ENCODE measurements at regions not wholly inside any gene's neighbourhood (a gene's known extent, or its start where the extent isn't known, plus 50 kb on each side); places are given as distances from the start of the nearest gene placed in this dataset.
"Not testable (repeated sequence)": the region's sequence is repeated elsewhere in the genome, so short reads cannot be mapped to it uniquely, and the experiment has no call there.

GRCh38 chr1:110272045-110272444 is 61.9 kb downstream of the KCNC4 start:
- Histone ChIP-seq H3K27ac (no peak overlapping the region), H3K27me3 (no peaks in the 10 kb centered on the region), H3K4me1 (peaks cover 0 to 7% (median 0%) of the 10 kb centered on the region in 9 donors), H3K4me3 (no peak overlapping the region), H3K36me3 (no peaks in the 10 kb centered on the region), H3K9me3 (peaks cover 0 to 8% (median 0%) of the 10 kb centered on the region in 11 donors)
- DNase-seq: no peak
- no peak for TF ChIP-seq CTCF (IDR thresholded peaks at IDR 0.05)
- no peak for ATAC-seq
- intact Hi-C loops (cut with DNase I): no loop called here

GRCh38 chr1:110273832-110274231 is 63.7 kb downstream of the KCNC4 start:
- WGBS, 2 donors: 83 to 88% methylated on average over 2 of the region's 2 CpGs
- H3K4me3 ChIP-seq; H3K27ac ChIP-seq; H3K9me3 ChIP-seq; DNase-seq; H3K4me1 ChIP-seq; H3K27me3 ChIP-seq; H3K36me3 ChIP-seq; intact Hi-C loops (cut with DNase I); ATAC-seq: not testable (repeated sequence)

GRCh38 chr1:110280126-110280525 is 59.1 kb upstream of the RBM15 start:
- H3K4me1 ChIP-seq: no peaks in the 10 kb centered on the region
- ATAC-seq: no peak

GRCh38 chr1:110280804-110281203 is 58.4 kb upstream of the RBM15 start:
- H3K27me3 ChIP-seq: no peaks in the 10 kb centered on the region
- H3K36me3 ChIP-seq: no peaks in the 10 kb centered on the region
- DNase-seq: no peak
- no peak for ATAC-seq
- no peak overlapping the region for H3K27ac ChIP-seq
- no peaks in the 10 kb centered on the region for H3K4me1 ChIP-seq
- H3K4me3 ChIP-seq: no peak overlapping the region
- intact Hi-C loops (cut with DNase I): no loop called here
- no peak for TF ChIP-seq CTCF (IDR thresholded peaks at IDR 0.05)
- 75% methylated on average over 5 of the region's 5 CpGs for WGBS, 2 donors
- H3K9me3 ChIP-seq: no peaks in the 10 kb centered on the region

More at GRCh38 chr1:110280126-110280525, 59.1 kb upstream of the RBM15 start:
- intact Hi-C loops (cut with DNase I): no loop called here
- no peak overlapping the region for H3K4me3 ChIP-seq
- no peak overlapping the region for H3K27ac ChIP-seq
- no peaks in the 10 kb centered on the region for H3K36me3 ChIP-seq
- H3K27me3 ChIP-seq: no peaks in the 10 kb centered on the region
- DNase-seq: no peak
- TF ChIP-seq CTCF (IDR thresholded peaks at IDR 0.05): no peak
- H3K9me3 ChIP-seq: no peaks in the 10 kb centered on the region
- 82 to 85% methylated on average over 7 of the region's 7 CpGs for WGBS, 2 donors

- no peaks in the 10 kb centered on the region for H3K36me3 ChIP-seq
- DNase-seq (no peak), ATAC-seq (no peak)
- no peaks in the 10 kb centered on the region for H3K27me3 ChIP-seq
- intact Hi-C loops (cut with DNase I): no loop called here
- H3K4me1 ChIP-seq: peaks cover 0 to 4% (median 0%) of the 10 kb centered on the region in 9 donors
- WGBS, 2 donors: 91 to 95% methylated on average over 6 of the region's 6 CpGs
- H3K27ac ChIP-seq: no peak overlapping the region
- no peak for TF ChIP-seq CTCF (IDR thresholded peaks at IDR 0.05)
- H3K4me3 ChIP-seq: no peak overlapping the region
- no peaks in the 10 kb centered on the region for H3K9me3 ChIP-seq
These were observed 57.5 kb upstream of the RBM15 start for GRCh38 chr1:110281363-110282290.
